ENCODE measurements at regions not wholly inside any gene's neighbourhood (a gene's known extent, or its start where the extent isn't known, plus 50 kb on each side); places are given as distances from the start of the nearest gene placed in this dataset.

- no peak for TF ChIP-seq ZNF274 (IDR thresholded peaks at IDR 0.05; ENCODE audit: low read depth, low read length)
These were observed 146.3 kb upstream of the MAFB start for GRCh38 chr20:40835321-40835720.

GRCh38 chr20:40838509-40838908, 149.5 kb upstream of the MAFB start:
- H3K4me3 ChIP-seq (ENCODE audit: low read length): no peak overlapping the region
- no peak for TF ChIP-seq ZNF274 (IDR thresholded peaks at IDR 0.05; ENCODE audit: low read depth, low read length)

More at GRCh38 chr20:40835321-40835720, 146.3 kb upstream of the MAFB start:
- no peak overlapping the region for H3K4me3 ChIP-seq (ENCODE audit: low read length)

GRCh38 chr20:40843251-40843650, 154.2 kb upstream of the MAFB start:
- no peak overlapping the region for H3K4me3 ChIP-seq (ENCODE audit: low read length)
- TF ChIP-seq ZNF274 (IDR thresholded peaks at IDR 0.05; ENCODE audit: low read depth, low read length): no peak

- H3K4me3 ChIP-seq (ENCODE audit: low read length): no peak overlapping the region
- TF ChIP-seq ZNF274 (IDR thresholded peaks at IDR 0.05; ENCODE audit: low read depth, low read length): no peak
These were observed 155.3 kb upstream of the MAFB start for GRCh38 chr20:40844332-40844731.

GRCh38 chr20:40848096-40848495, 159.1 kb upstream of the MAFB start:
- no peak for TF ChIP-seq ZNF274 (IDR thresholded peaks at IDR 0.05; ENCODE audit: low read depth, low read length)
- H3K4me3 ChIP-seq (ENCODE audit: low read length): no peak overlapping the region

GRCh38 chr20:40848526-40848925, 159.5 kb upstream of the MAFB start:
- no peak for TF ChIP-seq ZNF274 (IDR thresholded peaks at IDR 0.05; ENCODE audit: low read depth, low read length)
- no peak overlapping the region for H3K4me3 ChIP-seq (ENCODE audit: low read length)

- no peak overlapping the region for H3K4me3 ChIP-seq (ENCODE audit: low read length)
- TF ChIP-seq ZNF274 (IDR thresholded peaks at IDR 0.05; ENCODE audit: low read depth, low read length): no peak
These were observed 160.4 kb upstream of the MAFB start for GRCh38 chr20:40849456-40849855.

GRCh38 chr20:40851051-40851450, 162.0 kb upstream of the MAFB start:
- TF ChIP-seq ZNF274 (IDR thresholded peaks at IDR 0.05; ENCODE audit: low read depth, low read length): no peak
- H3K4me3 ChIP-seq (ENCODE audit: low read length): no peak overlapping the region

- no peak overlapping the region for H3K4me3 ChIP-seq (ENCODE audit: low read length)
- no peak for TF ChIP-seq ZNF274 (IDR thresholded peaks at IDR 0.05; ENCODE audit: low read depth, low read length)
These were observed 166.2 kb upstream of the MAFB start for GRCh38 chr20:40855269-40855668.

- no peak for TF ChIP-seq ZNF274 (IDR thresholded peaks at IDR 0.05; ENCODE audit: low read depth, low read length)
- H3K4me3 ChIP-seq (ENCODE audit: low read length): no peak overlapping the region
These were observed 167.6 kb upstream of the MAFB start for GRCh38 chr20:40856653-40857052.

- TF ChIP-seq ZNF274 (IDR thresholded peaks at IDR 0.05; ENCODE audit: low read depth, low read length): no peak
- no peak overlapping the region for H3K4me3 ChIP-seq (ENCODE audit: low read length)
These were observed 168.1 kb upstream of the TOP1 start for GRCh38 chr20:40860487-40860902.

- H3K4me3 ChIP-seq (ENCODE audit: low read length): no peak overlapping the region
- no peak for TF ChIP-seq ZNF274 (IDR thresholded peaks at IDR 0.05; ENCODE audit: low read depth, low read length)
These were observed 167.1 kb upstream of the TOP1 start for GRCh38 chr20:40861427-40862008.

GRCh38 chr20:40863355-40863919, 165.2 kb upstream of the TOP1 start:
- TF ChIP-seq ZNF274 (IDR thresholded peaks at IDR 0.05; ENCODE audit: low read depth, low read length): no peak
- H3K4me3 ChIP-seq (ENCODE audit: low read length): no peak overlapping the region

- TF ChIP-seq ZNF274 (IDR thresholded peaks at IDR 0.05; ENCODE audit: low read depth, low read length): no peak
- no peak overlapping the region for H3K4me3 ChIP-seq (ENCODE audit: low read length)
These were observed 164.2 kb upstream of the TOP1 start for GRCh38 chr20:40864470-40864869.

GRCh38 chr20:40865095-40865494, 163.5 kb upstream of the TOP1 start:
- no peak for TF ChIP-seq ZNF274 (IDR thresholded peaks at IDR 0.05; ENCODE audit: low read depth, low read length)
- H3K4me3 ChIP-seq (ENCODE audit: low read length): no peak overlapping the region

- no peak for TF ChIP-seq ZNF274 (IDR thresholded peaks at IDR 0.05; ENCODE audit: low read depth, low read length)
These were observed 162.6 kb upstream of the TOP1 start for GRCh38 chr20:40866056-40866455.

More at GRCh38 chr20:40866056-40866455, 162.6 kb upstream of the TOP1 start:
- no peak overlapping the region for H3K4me3 ChIP-seq (ENCODE audit: low read length)

Measured in GM08714 (cell line).